ENCODE measurements at regions not wholly inside any gene's neighbourhood (a gene's known extent, or its start where the extent isn't known, plus 50 kb on each side); places are given as distances from the start of the nearest gene placed in this dataset.

- DNase-seq, result peak; percentile 90
These were observed 523.0 kb downstream of the TXNL1 start for GRCh38 chr18:56115071-56116015.

- peak; percentile 47 for DNase-seq
These were observed 525.0 kb upstream of the TCF4 start for GRCh38 chr18:56112984-56113383.

GRCh38 chr18:56112013-56112749 lies 524.2 kb upstream of the TCF4 start:
- peak; percentile 33 for DNase-seq

- peak; percentile 54 for DNase-seq
These were observed 521.8 kb upstream of the TCF4 start for GRCh38 chr18:56109757-56110156.

GRCh38 chr18:56108478-56109367 lies 520.7 kb upstream of the TCF4 start:
- DNase-seq, result no peak

- no peak for DNase-seq
These were observed 520.0 kb upstream of the TCF4 start for GRCh38 chr18:56107821-56108477.

- DNase-seq, result no peak
These were observed 512.2 kb upstream of the TCF4 start for GRCh38 chr18:56100090-56100722.

GRCh38 chr18:56097621-56098020 lies 509.6 kb upstream of the TCF4 start:
- no peak for DNase-seq

GRCh38 chr18:56096861-56097260 lies 508.9 kb upstream of the TCF4 start:
- DNase-seq, result no peak

GRCh38 chr18:56089612-56090258 lies 501.7 kb upstream of the TCF4 start:
- DNase-seq, result peak; percentile 65

GRCh38 chr18:56086786-56087185 lies 498.8 kb upstream of the TCF4 start:
- no peak for DNase-seq

GRCh38 chr18:56086176-56086575 lies 498.2 kb upstream of the TCF4 start:
- DNase-seq, result no peak

GRCh38 chr18:56085551-56085950 lies 497.6 kb upstream of the TCF4 start:
- DNase-seq, result peak; percentile 24

GRCh38 chr18:56083523-56084287 lies 495.7 kb upstream of the TCF4 start:
- DNase-seq, result no peak

GRCh38 chr18:56083097-56083521 lies 495.1 kb upstream of the TCF4 start:
- no peak for DNase-seq

GRCh38 chr18:56076723-56077122 lies 488.7 kb upstream of the TCF4 start:
- DNase-seq, result no peak

GRCh38 chr18:56068701-56069100 lies 480.7 kb upstream of the TCF4 start:
- DNase-seq, result no peak

- no peak for DNase-seq
These were observed 480.1 kb upstream of the TCF4 start for GRCh38 chr18:56067969-56068671.

GRCh38 chr18:56067214-56067894 lies 479.4 kb upstream of the TCF4 start:
- no peak for DNase-seq
